RWPE2 (cell line): ENCODE measurements at regions not wholly inside any gene's neighbourhood (a gene's known extent, or its start where the extent isn't known, plus 50 kb on each side); places are given as distances from the start of the nearest gene placed in this dataset.

Experiments used
- ATAC-seq: fragments of 200-7000 bp; cut with Tn5 transposase; 3 replicates; pipeline ENCODE4 v1.9.1; 2021; ENCODE audit warnings: low read depth
- DNase-seq: peaks from one replicate; pipeline ENCODE4 v3.0.0-alpha.2; 2020; ENCODE audit warnings: low spot score
- H3K27ac ChIP-seq: fragments of 450-650 bp; 2 replicates; pipeline ENCODE4 v1.5.1; 2017; ENCODE audit warnings: mild to moderate bottlenecking; ENCODE audit not compliant: poor library complexity, severe bottlenecking
- H3K27me3 ChIP-seq: fragments of 250-450 bp; sonication (Bioruptor Pico); 2 replicates; pipeline ENCODE4 v1.5.1; 2021; ENCODE audit warnings: mild to moderate bottlenecking, moderate library complexity; ENCODE audit not compliant: insufficient read depth, poor library complexity, severe bottlenecking
- H3K36me3 ChIP-seq: fragments of 250-450 bp; sonication (Bioruptor Pico); 2 replicates; pipeline ENCODE4 v1.5.1; 2020; ENCODE audit warnings: low read depth, mild to moderate bottlenecking, moderate library complexity
- H3K4me1 ChIP-seq: fragments of 250-450 bp; sonication (Bioruptor Pico); 2 replicates; pipeline ENCODE4 v1.5.1; 2021; ENCODE audit warnings: mild to moderate bottlenecking, moderate library complexity; ENCODE audit not compliant: insufficient read depth, poor library complexity, severe bottlenecking
- H3K4me3 ChIP-seq: fragments of 250-450 bp; sonication (Bioruptor Pico); 2 replicates; pipeline ENCODE4 v1.5.1; 2021; ENCODE audit warnings: mild to moderate bottlenecking, moderate library complexity; ENCODE audit not compliant: severe bottlenecking
- H3K9me3 ChIP-seq: fragments of 250-450 bp; sonication (Bioruptor Pico); 2 replicates; pipeline ENCODE4 v1.5.1; 2021; ENCODE audit warnings: mild to moderate bottlenecking, moderate library complexity; ENCODE audit not compliant: severe bottlenecking
- CTCF ChIP-seq: fragments of 450-650 bp; IDR thresholded peaks from one replicate; pipeline ENCODE4 v1.5.1; 2017; ENCODE audit warnings: mild to moderate bottlenecking, moderate library complexity; ENCODE audit not compliant: poor library complexity, severe bottlenecking

- Histone ChIP-seq H3K9me3 (no peaks in the 10 kb centered on the region), H3K4me1 (no peaks in the 10 kb centered on the region), H3K4me3 (no peak overlapping the region), H3K36me3 (no peaks in the 10 kb centered on the region), H3K27me3 (no peaks in the 10 kb centered on the region), H3K27ac (no peak overlapping the region)
- DNase-seq: no peak
- ATAC-seq: no peak
- no peak for TF ChIP-seq CTCF
These were observed 381.1 kb downstream of the MFSD1 start for GRCh38 chr3:159182961-159183360.

GRCh38 chr3:159185443-159186050 lies 383.7 kb downstream of the MFSD1 start:
- Histone ChIP-seq H3K36me3 (no peaks in the 10 kb centered on the region), H3K4me3 (no peak overlapping the region), H3K27ac (no peak overlapping the region), H3K27me3 (no peaks in the 10 kb centered on the region), H3K9me3 (no peaks in the 10 kb centered on the region), H3K4me1 (peaks cover 1% of the 10 kb centered on the region)
- DNase-seq (no peak), ATAC-seq (no peak)
- TF ChIP-seq CTCF: no peak

- no peak overlapping the region for H3K4me3 ChIP-seq
- H3K4me1 ChIP-seq: peaks cover 10% of the 10 kb centered on the region
- TF ChIP-seq CTCF: no peak
- H3K36me3 ChIP-seq: no peaks in the 10 kb centered on the region
- DNase-seq: no peak
- no peak overlapping the region for H3K27ac ChIP-seq
- ATAC-seq: no peak
- H3K9me3 ChIP-seq: no peaks in the 10 kb centered on the region
- no peaks in the 10 kb centered on the region for H3K27me3 ChIP-seq
These were observed 384.7 kb downstream of the MFSD1 start for GRCh38 chr3:159186581-159186980.

- no peak for DNase-seq
- Histone ChIP-seq H3K9me3 (no peaks in the 10 kb centered on the region), H3K4me3 (no peak overlapping the region), H3K4me1 (peaks cover 14% of the 10 kb centered on the region), H3K27ac (no peak overlapping the region), H3K27me3 (no peaks in the 10 kb centered on the region), H3K36me3 (no peaks in the 10 kb centered on the region)
- no peak for TF ChIP-seq CTCF
- ATAC-seq: no peak
These were observed 385.4 kb downstream of the MFSD1 start for GRCh38 chr3:159187232-159187631.

GRCh38 chr3:159187706-159188105 lies 385.9 kb downstream of the MFSD1 start:
- no peak for DNase-seq
- Histone ChIP-seq H3K27ac (no peak overlapping the region), H3K36me3 (no peaks in the 10 kb centered on the region), H3K9me3 (no peaks in the 10 kb centered on the region), H3K27me3 (no peaks in the 10 kb centered on the region), H3K4me1 (peaks cover 14% of the 10 kb centered on the region), H3K4me3 (no peak overlapping the region)
- no peak for ATAC-seq
- no peak for TF ChIP-seq CTCF
